22Rv1 (cell line): ENCODE measurements at regions not wholly inside any gene's neighbourhood (a gene's known extent, or its start where the extent isn't known, plus 50 kb on each side); places are given as distances from the start of the nearest gene placed in this dataset.

Experiments used
- CTCF ChIP-seq: fragments of 450-650 bp; IDR thresholded peaks from 2 replicates; pipeline ENCODE4 v1.5.1; 2017; ENCODE audit warnings: mild to moderate bottlenecking
- ZFX ChIP-seq: fragments of 450-650 bp; IDR thresholded peaks from 2 replicates; pipeline ENCODE4 v1.6.1; 2017; ENCODE audit warnings: antibody characterized with exemption, borderline replicate concordance

GRCh38 chr2:242063436-242063835, 193.9 kb downstream of the RTP5 start:
- TF ChIP-seq CTCF: no peak
- no peak for TF ChIP-seq ZFX
